Panc1 (cell line): ENCODE measurements at regions not wholly inside any gene's neighbourhood (a gene's known extent, or its start where the extent isn't known, plus 50 kb on each side); places are given as distances from the start of the nearest gene placed in this dataset.

Experiments used
- ATAC-seq: fragments of 200-7000 bp; cut with Tn5 transposase; 2 replicates; pipeline ENCODE4 v1.9.1; 2020; ENCODE audit warnings: mild to moderate bottlenecking, moderate library complexity
- BruUV-seq: library from RNA; stranded (reverse); fragments of 400-500 nt; replicated peaks from 2 replicates; lab custom pipeline; 2021; lab: Mats Ljungman, UMichigan
- CTCF ChIA-PET: fragments of 300-600 bp; sonication (Branson Sonifier 250); formaldehyde crosslinking; loops from one replicate; lab custom pipeline; 2022; ENCODE audit warnings: antibody characterized with exemption; lab: Charles Lee
- POLR2A ChIA-PET: fragments of 300-600 bp; sonication (Branson Sonifier 250); formaldehyde crosslinking; loops from one replicate; lab custom pipeline; 2022; ENCODE audit warnings: antibody characterized with exemption; lab: Charles Lee
- DNase-seq: peaks from one replicate; pipeline ENCODE4 v3.0.0-alpha.2; 2010; ENCODE audit warnings: low read depth, low spot score
- H3K27ac ChIP-seq: 2 replicates; pipeline ENCODE4 v1.5.1; 2011; ENCODE audit warnings: mild to moderate bottlenecking, low read length, inconsistent platforms
- H3K27me3 ChIP-seq: fragments of 200-500 bp; sonication (Bioruptor generic); 2 replicates; pipeline ENCODE4 v1.6.0; 2014; ENCODE audit warnings: low read length, inconsistent platforms; ENCODE audit not compliant: control insufficient read depth, insufficient read depth
- H3K36me3 ChIP-seq: fragments of 200-500 bp; sonication (Bioruptor generic); 2 replicates; pipeline ENCODE4 v1.5.1; 2014; ENCODE audit warnings: inconsistent platforms, mild to moderate bottlenecking, low read length, moderate library complexity; ENCODE audit not compliant: control insufficient read depth, insufficient read depth
- H3K4me1 ChIP-seq: 2 replicates; pipeline ENCODE4 v1.5.1; 2011; ENCODE audit warnings: inconsistent platforms, mild to moderate bottlenecking, low read length, moderate library complexity; ENCODE audit not compliant: control insufficient read depth, insufficient read depth
- H3K4me3 ChIP-seq, 2 experiments: 2 replicates each; pipeline ENCODE4 v1.5.1; 2011 to 2012; ENCODE audit warnings: low read depth in 2 of 2, low read length in 2 of 2, mild to moderate bottlenecking in 2 of 2, inconsistent platforms in 1 of 2, moderate library complexity in 1 of 2
- H3K9me3 ChIP-seq: fragments of 200-500 bp; sonication (Bioruptor generic); 2 replicates; pipeline ENCODE4 v1.5.1; 2014; ENCODE audit warnings: low read depth, mild to moderate bottlenecking, inconsistent platforms, low read length, moderate library complexity; ENCODE audit not compliant: control insufficient read depth, insufficient read depth
- CTCF ChIP-seq: fragments of 450-650 bp; IDR thresholded peaks from 2 replicates; pipeline ENCODE4 v1.5.1; 2017; ENCODE audit warnings: mild to moderate bottlenecking
- POLR2AphosphoS5 ChIP-seq: IDR thresholded peaks from 2 replicates; pipeline ENCODE4 v1.6.1; 2012; ENCODE audit warnings: mild to moderate bottlenecking, low read depth, low read length, moderate library complexity
- SIN3A ChIP-seq: IDR thresholded peaks from 2 replicates; pipeline ENCODE4 v1.6.1; 2012; ENCODE audit warnings: low read depth, mild to moderate bottlenecking, low read length, moderate library complexity, borderline replicate concordance; ENCODE audit not compliant: insufficient read depth
- TCF7L2 ChIP-seq: IDR thresholded peaks from 2 replicates; pipeline ENCODE4 v1.6.1; 2011; ENCODE audit warnings: mild to moderate bottlenecking, low read depth, low read length, inconsistent platforms
- in situ Hi-C: cut with HindIII; loops from 2 replicates; pipeline ENCODE4 v1.10.0; 2016; ENCODE audit warnings: low sequenced_read_pairs, low pct_unique_long_range_greater_than_20kb
- intact Hi-C: fragments of 100-400 bp; cut with micrococcal nuclease; formaldehyde crosslinking; loops from one replicate; pipeline ENCODE4 v1.10.0; 2022; ENCODE audit not compliant: unreplicated experiment
- TF ChIP-seq, protein P1 (sequence below), 2 experiments: IDR thresholded peaks; 2 replicates each; pipeline ENCODE4 v1.6.1; 2011 to 2012; ENCODE audit warnings: low read depth in 2 of 2, control low read depth in 1 of 2, low read length in 1 of 2, mild to moderate bottlenecking in 1 of 2, moderate library complexity in 1 of 2; ENCODE audit not compliant: insufficient read depth in 1 of 2

GRCh38 chr2:234331566-234331965, 165.3 kb downstream of the ARL4C start:
- no TSS peak for BruUV-seq
- ATAC-seq (no peak), DNase-seq (no peak)
- ChIA-PET CTCF (interaction anchor here (0.6 kb wide), 1 partner anchor 39 kb away, joined by 5 read pairs; no protein-coding TSS in a partner anchor), POLR2A (no interaction called here)
- H3K4me1 ChIP-seq = peaks cover 16% of the 10 kb centered on the region
- no peak for TF ChIP-seq CTCF
- no peak for TF ChIP-seq POLR2AphosphoS5
- TF ChIP-seq, protein P1, sequence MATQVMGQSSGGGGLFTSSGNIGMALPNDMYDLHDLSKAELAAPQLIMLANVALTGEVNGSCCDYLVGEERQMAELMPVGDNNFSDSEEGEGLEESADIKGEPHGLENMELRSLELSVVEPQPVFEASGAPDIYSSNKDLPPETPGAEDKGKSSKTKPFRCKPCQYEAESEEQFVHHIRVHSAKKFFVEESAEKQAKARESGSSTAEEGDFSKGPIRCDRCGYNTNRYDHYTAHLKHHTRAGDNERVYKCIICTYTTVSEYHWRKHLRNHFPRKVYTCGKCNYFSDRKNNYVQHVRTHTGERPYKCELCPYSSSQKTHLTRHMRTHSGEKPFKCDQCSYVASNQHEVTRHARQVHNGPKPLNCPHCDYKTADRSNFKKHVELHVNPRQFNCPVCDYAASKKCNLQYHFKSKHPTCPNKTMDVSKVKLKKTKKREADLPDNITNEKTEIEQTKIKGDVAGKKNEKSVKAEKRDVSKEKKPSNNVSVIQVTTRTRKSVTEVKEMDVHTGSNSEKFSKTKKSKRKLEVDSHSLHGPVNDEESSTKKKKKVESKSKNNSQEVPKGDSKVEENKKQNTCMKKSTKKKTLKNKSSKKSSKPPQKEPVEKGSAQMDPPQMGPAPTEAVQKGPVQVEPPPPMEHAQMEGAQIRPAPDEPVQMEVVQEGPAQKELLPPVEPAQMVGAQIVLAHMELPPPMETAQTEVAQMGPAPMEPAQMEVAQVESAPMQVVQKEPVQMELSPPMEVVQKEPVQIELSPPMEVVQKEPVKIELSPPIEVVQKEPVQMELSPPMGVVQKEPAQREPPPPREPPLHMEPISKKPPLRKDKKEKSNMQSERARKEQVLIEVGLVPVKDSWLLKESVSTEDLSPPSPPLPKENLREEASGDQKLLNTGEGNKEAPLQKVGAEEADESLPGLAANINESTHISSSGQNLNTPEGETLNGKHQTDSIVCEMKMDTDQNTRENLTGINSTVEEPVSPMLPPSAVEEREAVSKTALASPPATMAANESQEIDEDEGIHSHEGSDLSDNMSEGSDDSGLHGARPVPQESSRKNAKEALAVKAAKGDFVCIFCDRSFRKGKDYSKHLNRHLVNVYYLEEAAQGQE (IDR thresholded peaks at IDR 0.05; ENCODE audit: insufficient read depth in 1 of 2, low read depth in 2 of 2, low read length in 1 of 2) = no peak
- TF ChIP-seq SIN3A = no peak
- no peak for TF ChIP-seq TCF7L2
- no peak overlapping the region for H3K4me3 ChIP-seq
- peak overlapping the region; percentile 67; the same call in 1 of the 2 replicates for H3K27ac ChIP-seq
- no peaks in the 10 kb centered on the region for H3K9me3 ChIP-seq
- no peaks in the 10 kb centered on the region for H3K36me3 ChIP-seq
- intact Hi-C loops = no loop called here
- H3K27me3 ChIP-seq = no peaks in the 10 kb centered on the region
- in situ Hi-C loops = no loop called here

- peaks cover 16% of the 10 kb centered on the region for H3K4me1 ChIP-seq
- intact Hi-C loops = no loop called here
- H3K27me3 ChIP-seq = no peaks in the 10 kb centered on the region
- POLR2A ChIA-PET = no interaction called here
- DNase-seq (no peak), ATAC-seq (no peak)
- no peak overlapping the region for H3K4me3 ChIP-seq
- BruUV-seq = no TSS peak
- H3K27ac ChIP-seq = peak overlapping the region; percentile 49; the same call in 1 of the 2 replicates
- TF ChIP-seq POLR2AphosphoS5 (no peak), TCF7L2 (no peak)
- no peaks in the 10 kb centered on the region for H3K9me3 ChIP-seq
- CTCF ChIA-PET = interaction anchor here (0.5 kb wide), 1 partner anchor 355 kb away, joined by 3 read pairs; no protein-coding TSS in a partner anchor
- in situ Hi-C loops = no loop called here
- H3K36me3 ChIP-seq = no peaks in the 10 kb centered on the region
Measured at GRCh38 chr2:234330902-234331301, 166.0 kb downstream of the ARL4C start.

DNA sequence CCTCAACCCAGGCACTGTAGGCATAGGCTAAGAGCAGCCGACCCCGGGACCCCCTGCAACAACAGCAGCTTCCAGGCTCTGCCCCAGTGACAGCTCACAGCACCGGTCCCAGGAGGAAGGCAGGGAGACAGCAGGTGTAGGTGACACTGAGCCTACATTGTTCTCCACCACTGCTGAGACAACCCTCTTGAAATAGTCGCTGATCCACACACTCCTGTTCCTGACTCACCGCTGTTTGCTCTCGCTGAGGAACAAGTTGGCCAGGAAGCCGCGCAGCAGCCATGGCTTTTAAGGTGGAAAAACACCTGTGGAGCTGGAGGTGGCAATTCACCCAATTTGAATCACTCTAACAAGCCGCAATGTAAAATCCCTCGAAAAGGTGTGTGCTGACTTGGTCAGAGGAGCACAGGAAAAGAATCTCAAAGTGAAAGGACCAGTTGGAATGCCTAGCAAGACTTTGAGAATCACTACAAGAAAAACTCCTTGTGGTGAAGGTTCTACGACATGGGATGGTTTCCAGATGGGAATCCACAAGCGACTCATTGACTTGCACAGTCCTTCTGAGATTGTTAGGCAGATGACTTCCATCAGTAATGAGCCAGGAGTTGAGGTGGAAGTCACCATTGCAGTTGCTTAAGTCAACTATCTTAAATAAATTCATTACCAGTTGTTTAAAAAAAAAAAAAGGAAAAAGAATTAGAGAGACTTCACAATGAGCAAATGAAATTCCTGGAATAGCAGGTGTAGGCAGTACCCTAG, 167.5 kb downstream of the ARL4C start:
- H3K9me3 ChIP-seq = no peaks in the 10 kb centered on the region
- DNase-seq (no peak), ATAC-seq (peak; percentile 42; the same call in 1 of the 2 replicates)
- intact Hi-C loops = no loop called here
- no peaks in the 10 kb centered on the region for H3K36me3 ChIP-seq
- H3K27ac ChIP-seq = peak overlapping the region; percentile 37; the same call in 1 of the 2 replicates
- no peaks in the 10 kb centered on the region for H3K27me3 ChIP-seq
- no peak overlapping the region for H3K4me3 ChIP-seq
- no peak for TF ChIP-seq CTCF
- no peak for TF ChIP-seq SIN3A
- no peak for TF ChIP-seq POLR2AphosphoS5
- no peak for TF ChIP-seq TCF7L2
- TF ChIP-seq, protein P1 (IDR thresholded peaks at IDR 0.05; ENCODE audit: insufficient read depth in 1 of 2, low read depth in 2 of 2, low read length in 1 of 2) = no peak
- POLR2A ChIA-PET = no interaction called here
- no TSS peak for BruUV-seq
- in situ Hi-C loops = no loop called here
- CTCF ChIA-PET = no interaction called here
- peaks cover 9% of the 10 kb centered on the region for H3K4me1 ChIP-seq
